ENCODE measurements at regions not wholly inside any gene's neighbourhood (a gene's known extent, or its start where the extent isn't known, plus 50 kb on each side); places are given as distances from the start of the nearest gene placed in this dataset.

- POLR2A ChIA-PET: no interaction called here
These were observed 392.9 kb upstream of the PFKP start for GRCh38 chr10:2674451-2674850.

GRCh38 chr10:2670864-2671263 is 396.5 kb upstream of the PFKP start:
- ChIA-PET POLR2A (no interaction called here), CTCF (no interaction called here)
- DNase-seq (ENCODE audit: extremely low spot score): no peak
- TF ChIP-seq NFRKB (IDR thresholded peaks at IDR 0.05): no peak
- no peak for TF ChIP-seq FOXM1 (IDR thresholded peaks at IDR 0.05; ENCODE audit: borderline replicate concordance)
- TF ChIP-seq SP1 (IDR thresholded peaks at IDR 0.05): no peak
- no peak for TF ChIP-seq HDGF (IDR thresholded peaks at IDR 0.05; ENCODE audit: borderline replicate concordance)
- no peak for TF ChIP-seq TARDBP (IDR thresholded peaks at IDR 0.05)
- no peak for TF ChIP-seq ARNT (IDR thresholded peaks at IDR 0.05)
- TF ChIP-seq ELF4 (IDR thresholded peaks at IDR 0.05): no peak
- no peak for TF ChIP-seq L3MBTL2 (conservative IDR thresholded peaks at IDR 0.05)

More at GRCh38 chr10:2674451-2674850, 392.9 kb upstream of the PFKP start:
- DNase-seq (ENCODE audit: extremely low spot score): no peak
- no peak for TF ChIP-seq CTBP1 (IDR thresholded peaks at IDR 0.05; ENCODE audit: borderline replicate concordance)
- no peak for TF ChIP-seq TARDBP (IDR thresholded peaks at IDR 0.05)
- TF ChIP-seq ARNT (IDR thresholded peaks at IDR 0.05): no peak
- no peak for TF ChIP-seq LEF1 (IDR thresholded peaks at IDR 0.05; ENCODE audit: borderline replicate concordance)
- TF ChIP-seq SP1 (IDR thresholded peaks at IDR 0.05): no peak
- TF ChIP-seq BHLHE40 (IDR thresholded peaks at IDR 0.05; ENCODE audit: borderline replicate concordance): no peak
- no peak for TF ChIP-seq SUZ12 (IDR thresholded peaks at IDR 0.05)
- no peak for TF ChIP-seq ZNF384 (IDR thresholded peaks at IDR 0.05)
- TF ChIP-seq FOXM1 (IDR thresholded peaks at IDR 0.05; ENCODE audit: borderline replicate concordance): no peak
- CTCF ChIA-PET: no interaction called here

GRCh38 chr10:2665772-2666171 is 401.6 kb upstream of the PFKP start:
- no peak for TF ChIP-seq ZNF384 (IDR thresholded peaks at IDR 0.05)
- no peak for TF ChIP-seq L3MBTL2 (conservative IDR thresholded peaks at IDR 0.05)
- TF ChIP-seq CTBP1 (IDR thresholded peaks at IDR 0.05; ENCODE audit: borderline replicate concordance): no peak
- TF ChIP-seq ARNT (IDR thresholded peaks at IDR 0.05): no peak
- no peak for TF ChIP-seq ELF4 (IDR thresholded peaks at IDR 0.05)
- TF ChIP-seq SUZ12 (IDR thresholded peaks at IDR 0.05): no peak
- POLR2A ChIA-PET: no interaction called here
- no peak for DNase-seq (ENCODE audit: extremely low spot score)
- CTCF ChIA-PET: interaction anchor here (0.6 kb wide), 1 partner anchor 260 kb away, joined by 3 read pairs; no protein-coding TSS in a partner anchor

- CTCF ChIA-PET: no interaction called here
- TF ChIP-seq NFRKB (IDR thresholded peaks at IDR 0.05) (no peak), SUZ12 (IDR thresholded peaks at IDR 0.05) (no peak), L3MBTL2 (conservative IDR thresholded peaks at IDR 0.05) (no peak), BHLHE40 (IDR thresholded peaks at IDR 0.05; ENCODE audit: borderline replicate concordance) (no peak), HDGF (IDR thresholded peaks at IDR 0.05; ENCODE audit: borderline replicate concordance) (no peak), CTBP1 (IDR thresholded peaks at IDR 0.05; ENCODE audit: borderline replicate concordance) (no peak), FOXK2 (IDR thresholded peaks at IDR 0.05) (no peak), FOXM1 (IDR thresholded peaks at IDR 0.05; ENCODE audit: borderline replicate concordance) (no peak), ARNT (IDR thresholded peaks at IDR 0.05) (no peak), LEF1 (IDR thresholded peaks at IDR 0.05; ENCODE audit: borderline replicate concordance) (no peak), PKNOX1 (IDR thresholded peaks at IDR 0.05) (no peak)
- POLR2A ChIA-PET: no interaction called here
- no peak for DNase-seq (ENCODE audit: extremely low spot score)
These were observed 407.1 kb upstream of the PFKP start for GRCh38 chr10:2660276-2660675.

- POLR2A ChIA-PET: no interaction called here
These were observed 407.6 kb upstream of the PFKP start for GRCh38 chr10:2659660-2660209.

GRCh38 chr10:2658780-2659179 is 408.6 kb upstream of the PFKP start:
- ChIA-PET POLR2A (no interaction called here), CTCF (no interaction called here)
- DNase-seq (ENCODE audit: extremely low spot score): no peak
- TF ChIP-seq HDGF (IDR thresholded peaks at IDR 0.05; ENCODE audit: borderline replicate concordance): no peak
- no peak for TF ChIP-seq LEF1 (IDR thresholded peaks at IDR 0.05; ENCODE audit: borderline replicate concordance)
- no peak for TF ChIP-seq SUZ12 (IDR thresholded peaks at IDR 0.05)
- no peak for TF ChIP-seq SP1 (IDR thresholded peaks at IDR 0.05)
- no peak for TF ChIP-seq PKNOX1 (IDR thresholded peaks at IDR 0.05)
- TF ChIP-seq TARDBP (IDR thresholded peaks at IDR 0.05): no peak
- TF ChIP-seq CTBP1 (IDR thresholded peaks at IDR 0.05; ENCODE audit: borderline replicate concordance): no peak
- TF ChIP-seq ELF4 (IDR thresholded peaks at IDR 0.05): no peak
- no peak for TF ChIP-seq FOXA1 (IDR thresholded peaks at IDR 0.05)
- no peak for TF ChIP-seq ZNF384 (IDR thresholded peaks at IDR 0.05)
- no peak for TF ChIP-seq BHLHE40 (IDR thresholded peaks at IDR 0.05; ENCODE audit: borderline replicate concordance)
- no peak for TF ChIP-seq ARNT (IDR thresholded peaks at IDR 0.05)
- TF ChIP-seq FOXM1 (IDR thresholded peaks at IDR 0.05; ENCODE audit: borderline replicate concordance): no peak
- TF ChIP-seq L3MBTL2 (conservative IDR thresholded peaks at IDR 0.05): no peak
- no peak for TF ChIP-seq FOXK2 (IDR thresholded peaks at IDR 0.05)
- no peak for TF ChIP-seq NFRKB (IDR thresholded peaks at IDR 0.05)

More at GRCh38 chr10:2659660-2660209, 407.6 kb upstream of the PFKP start:
- TF ChIP-seq CTBP1 (IDR thresholded peaks at IDR 0.05; ENCODE audit: borderline replicate concordance) (no peak), HDGF (IDR thresholded peaks at IDR 0.05; ENCODE audit: borderline replicate concordance) (no peak), ARNT (IDR thresholded peaks at IDR 0.05) (no peak), FOXM1 (IDR thresholded peaks at IDR 0.05; ENCODE audit: borderline replicate concordance) (no peak), LEF1 (IDR thresholded peaks at IDR 0.05; ENCODE audit: borderline replicate concordance) (no peak), SP1 (IDR thresholded peaks at IDR 0.05) (no peak), FOXK2 (IDR thresholded peaks at IDR 0.05) (no peak)
- CTCF ChIA-PET: no interaction called here
- DNase-seq (ENCODE audit: extremely low spot score): no peak

- CTCF ChIA-PET: no interaction called here
- POLR2A ChIA-PET: no interaction called here
- no peak for TF ChIP-seq NFRKB (IDR thresholded peaks at IDR 0.05)
- no peak for TF ChIP-seq FOXM1 (IDR thresholded peaks at IDR 0.05; ENCODE audit: borderline replicate concordance)
- no peak for TF ChIP-seq ARNT (IDR thresholded peaks at IDR 0.05)
- no peak for TF ChIP-seq LEF1 (IDR thresholded peaks at IDR 0.05; ENCODE audit: borderline replicate concordance)
- TF ChIP-seq ELF4 (IDR thresholded peaks at IDR 0.05): no peak
- no peak for TF ChIP-seq ZNF384 (IDR thresholded peaks at IDR 0.05)
- no peak for TF ChIP-seq BHLHE40 (IDR thresholded peaks at IDR 0.05; ENCODE audit: borderline replicate concordance)
- no peak for TF ChIP-seq L3MBTL2 (conservative IDR thresholded peaks at IDR 0.05)
- TF ChIP-seq HDGF (IDR thresholded peaks at IDR 0.05; ENCODE audit: borderline replicate concordance): no peak
- TF ChIP-seq CTBP1 (IDR thresholded peaks at IDR 0.05; ENCODE audit: borderline replicate concordance): no peak
- no peak for TF ChIP-seq FOXK2 (IDR thresholded peaks at IDR 0.05)
- TF ChIP-seq SP1 (IDR thresholded peaks at IDR 0.05): no peak
- DNase-seq (ENCODE audit: extremely low spot score): no peak
These were observed 417.0 kb upstream of the PFKP start for GRCh38 chr10:2650328-2650727.
